H9 (cell line): ENCODE measurements at regions not wholly inside any gene's neighbourhood (a gene's known extent, or its start where the extent isn't known, plus 50 kb on each side); places are given as distances from the start of the nearest gene placed in this dataset.

Source experiments
- DNase-seq: peaks from one replicate; pipeline ENCODE4 v3.0.0-alpha.2; 2017
- H2AFZ ChIP-seq: one replicate; pipeline ENCODE4 v1.6.1; 2013; ENCODE audit warnings: mild to moderate bottlenecking, low read length, control low read depth, moderate library complexity
- H2AK5ac ChIP-seq: 2 replicates; pipeline ENCODE4 v1.6.1; 2013; ENCODE audit warnings: low read length, control low read depth, mixed read lengths; ENCODE audit not compliant: insufficient read length
- H2BK120ac ChIP-seq: one replicate; pipeline ENCODE4 v1.6.1; 2013; ENCODE audit warnings: low read depth, mild to moderate bottlenecking, low read length, control low read depth, inconsistent platforms; ENCODE audit not compliant: poor library complexity, severe bottlenecking
- H2BK12ac ChIP-seq: 2 replicates; pipeline ENCODE4 v1.6.1; 2013; ENCODE audit warnings: low read length, control low read depth, mixed read lengths, low read depth; ENCODE audit not compliant: insufficient read length
- H2BK15ac ChIP-seq: 2 replicates; pipeline ENCODE4 v1.6.1; 2013; ENCODE audit warnings: low read depth, low read length, control low read depth
- H2BK20ac ChIP-seq: one replicate; pipeline ENCODE4 v1.6.1; 2013; ENCODE audit warnings: low read depth, mild to moderate bottlenecking, low read length, control low read depth, inconsistent platforms; ENCODE audit not compliant: poor library complexity, severe bottlenecking
- H2BK5ac ChIP-seq: 2 replicates; pipeline ENCODE4 v1.6.1; 2013; ENCODE audit warnings: low read length, control low read depth, mixed read lengths; ENCODE audit not compliant: insufficient read length
- H3K14ac ChIP-seq: 2 replicates; pipeline ENCODE4 v1.6.1; 2013; ENCODE audit warnings: low read length, control low read depth; ENCODE audit not compliant: insufficient read depth
- H3K18ac ChIP-seq: 2 replicates; pipeline ENCODE4 v1.6.1; 2013; ENCODE audit warnings: low read depth, mild to moderate bottlenecking, mixed read lengths, low read length, control low read depth; ENCODE audit not compliant: insufficient read length
- H3K23ac ChIP-seq: 2 replicates; pipeline ENCODE4 v1.6.1; 2013; ENCODE audit warnings: low read length, control low read depth, mixed read lengths, low read depth; ENCODE audit not compliant: insufficient read length
- H3K23me2 ChIP-seq: 2 replicates; pipeline ENCODE4 v1.6.1; 2013; ENCODE audit warnings: low read depth, mild to moderate bottlenecking, mixed read lengths, low read length, control low read depth; ENCODE audit not compliant: insufficient read length, poor library complexity, severe bottlenecking
- H3K27ac ChIP-seq: 2 replicates; pipeline ENCODE4 v1.5.1; 2013; ENCODE audit warnings: low read length, control low read depth, mixed read lengths, low read depth; ENCODE audit not compliant: insufficient read length
- H3K27me3 ChIP-seq: 2 replicates; pipeline ENCODE4 v1.6.1; 2013; ENCODE audit warnings: low read length, control low read depth, inconsistent platforms; ENCODE audit not compliant: insufficient read depth
- H3K4ac ChIP-seq: 2 replicates; pipeline ENCODE4 v1.6.1; 2013; ENCODE audit warnings: low read depth, mild to moderate bottlenecking, control low read depth, inconsistent platforms, low read length, moderate library complexity
- H3K4me1 ChIP-seq: 2 replicates; pipeline ENCODE4 v1.6.1; 2013; ENCODE audit warnings: low read length, control low read depth, inconsistent platforms; ENCODE audit not compliant: insufficient read depth
- H3K4me2 ChIP-seq: 2 replicates; pipeline ENCODE4 v1.6.1; 2013; ENCODE audit warnings: low read length, control low read depth, mixed read lengths; ENCODE audit not compliant: insufficient read length, insufficient read depth
- H3K56ac ChIP-seq: 2 replicates; pipeline ENCODE4 v1.6.1; 2013; ENCODE audit warnings: low read depth, mild to moderate bottlenecking, mixed read lengths, low read length, control low read depth; ENCODE audit not compliant: insufficient read length
- H3K79me1 ChIP-seq: 2 replicates; pipeline ENCODE4 v1.6.1; 2013; ENCODE audit warnings: low read depth, mild to moderate bottlenecking, moderate library complexity, low read length, control low read depth, inconsistent platforms; ENCODE audit not compliant: insufficient read depth, poor library complexity, severe bottlenecking
- H3K79me2 ChIP-seq: 2 replicates; pipeline ENCODE4 v1.6.1; 2013; ENCODE audit warnings: low read length, control low read depth, inconsistent platforms; ENCODE audit not compliant: insufficient read depth
- H3K9ac ChIP-seq: 2 replicates; pipeline ENCODE4 v1.6.1; 2013; ENCODE audit warnings: low read length, control low read depth, mixed read lengths; ENCODE audit not compliant: insufficient read length; ENCODE audit errors: extremely low read depth
- H3K9me3 ChIP-seq: one replicate; pipeline ENCODE4 v1.6.1; 2013; ENCODE audit warnings: low read depth, low read length, inconsistent platforms; ENCODE audit not compliant: control insufficient read depth
- H3T11ph ChIP-seq: one replicate; pipeline ENCODE4 v1.6.1; 2013; ENCODE audit warnings: mild to moderate bottlenecking, low read length, control low read depth, inconsistent platforms
- H4K20me1 ChIP-seq: one replicate; pipeline ENCODE4 v1.6.1; 2013; ENCODE audit not compliant: control insufficient read depth, insufficient read length, insufficient read depth
- H4K5ac ChIP-seq: 2 replicates; pipeline ENCODE4 v1.6.1; 2013; ENCODE audit warnings: low read depth, mild to moderate bottlenecking, mixed read lengths, low read length, control low read depth; ENCODE audit not compliant: insufficient read length
- H4K8ac ChIP-seq: replicated peaks from 2 replicates; pipeline ENCODE4 v1.6.1; 2013; ENCODE audit warnings: low read length, control low read depth, mixed read lengths, low read depth; ENCODE audit not compliant: insufficient read length
- H4K91ac ChIP-seq: 2 replicates; pipeline ENCODE4 v1.6.1; 2013; ENCODE audit warnings: low read depth, mild to moderate bottlenecking, moderate library complexity, mixed read lengths, low read length, control low read depth; ENCODE audit not compliant: insufficient read length
- H3K27ac Mint-ChIP-seq, 3 experiments: 2 replicates in 2 of 3; 3 replicates in 1 of 3; pipeline ENCODE4 v1.8.0; 2020 to 2021; ENCODE audit warnings: mixed read lengths in 3 of 3, mild to moderate bottlenecking in 1 of 3, moderate library complexity in 1 of 3
- H3K27me3 Mint-ChIP-seq: 2 replicates; pipeline ENCODE4 v1.8.0; 2021; ENCODE audit warnings: low read depth, mild to moderate bottlenecking, moderate library complexity, mixed read lengths
- H3K36me3 Mint-ChIP-seq, 3 experiments: 2 replicates in 2 of 3; 3 replicates in 1 of 3; pipeline ENCODE4 v1.8.0; 2020 to 2021; ENCODE audit warnings: low read depth in 3 of 3, mixed read lengths in 3 of 3; ENCODE audit not compliant: insufficient read depth in 1 of 3
- H3K4me1 Mint-ChIP-seq, 2 experiments: 2 replicates each; pipeline ENCODE4 v1.8.0; 2020; ENCODE audit warnings: mixed read lengths in 2 of 2
- H3K4me3 Mint-ChIP-seq, 2 experiments: 2 replicates in 1 of 2; 3 replicates in 1 of 2; pipeline ENCODE4 v1.8.0; 2020 to 2021; ENCODE audit warnings: mild to moderate bottlenecking in 2 of 2, mixed read lengths in 2 of 2, moderate library complexity in 1 of 2
- H3K9me3 Mint-ChIP-seq, 2 experiments: 2 replicates in 1 of 2; 3 replicates in 1 of 2; pipeline ENCODE4 v1.8.0; 2020; ENCODE audit warnings: mild to moderate bottlenecking in 2 of 2, mixed read lengths in 2 of 2, moderate library complexity in 1 of 2
- WGBS: extraction: QIAGEN DNeasy Blood & Tissue Kit; methylation state at CpG from one replicate; pipeline ENCODE4 v1.1.7; 2013; ENCODE audit warnings: missing lambda C conversion rate, low lambda C conversion rate, mixed read lengths; ENCODE audit not compliant: insufficient read length; ENCODE audit errors: extremely low coverage; 5-methylcytosine and 5-hydroxymethylcytosine counted together
- TF ChIP-seq, protein P1 (sequence below): fragments of 200-600 bp; sonication (generic); conservative IDR thresholded peaks from 3 replicates; pipeline ENCODE4 v1.8.0; 2021; ENCODE audit warnings: antibody characterized with exemption, mild to moderate bottlenecking

DNA sequence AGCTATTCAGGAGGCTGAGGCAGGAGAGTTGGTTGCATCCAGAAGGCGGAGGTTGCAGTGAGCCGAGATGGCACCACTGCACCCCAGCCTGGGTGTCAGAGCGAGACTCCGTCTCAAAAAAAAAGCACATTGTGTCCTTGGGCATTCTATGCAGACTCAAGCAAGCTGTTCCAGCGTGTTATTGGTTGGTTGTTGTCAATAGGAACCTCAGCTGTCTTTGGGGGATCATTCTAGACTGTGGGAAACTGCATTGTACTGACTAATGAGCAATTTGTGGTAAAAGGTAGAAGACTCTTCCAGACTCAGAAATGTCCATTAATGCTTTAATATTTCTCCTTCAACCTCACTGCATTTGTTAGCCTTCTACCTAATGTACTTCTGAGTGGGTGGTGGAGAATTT, 379.5 kb upstream of the GRAMD2B start:
- no peaks in the 10 kb centered on the region; a peak in 1 of 7 replicates for H3K36me3 Mint-ChIP-seq
- Histone ChIP-seq H3T11ph (no peak overlapping the region), H3K4me1 (peaks cover 5% of the 10 kb centered on the region; the same call in 1 of the 2 replicates), H4K5ac (no peak overlapping the region), H2BK20ac (no peak overlapping the region), H2BK15ac (no peak overlapping the region), H3K27me3 (no peaks in the 10 kb centered on the region), H3K18ac (no peak overlapping the region), H2BK120ac (no peak overlapping the region), H3K9me3 (no peaks in the 10 kb centered on the region), H3K27ac (no peak overlapping the region), H3K56ac (no peak overlapping the region), H3K23me2 (no peaks in the 10 kb centered on the region), H3K14ac (no peak overlapping the region), H3K4me2 (no peak overlapping the region), H4K91ac (no peak overlapping the region), H4K20me1 (no peaks in the 10 kb centered on the region), H3K4ac (no peak overlapping the region), H3K79me2 (no peaks in the 10 kb centered on the region), H3K9ac (no peak overlapping the region), H4K8ac (no peak overlapping the region), H3K23ac (no peak overlapping the region), H2AFZ (no peak overlapping the region), H3K79me1 (no peaks in the 10 kb centered on the region), H2BK5ac (no peak overlapping the region), H2BK12ac (no peak overlapping the region), H2AK5ac (no peak overlapping the region)
- WGBS, result no CpG with 5 or more reads among the region's 5 CpGs
- H3K4me3 Mint-ChIP-seq, result no peak overlapping the region
- no peaks in the 10 kb centered on the region for H3K9me3 Mint-ChIP-seq
- peaks cover 20 to 22% of the 10 kb centered on the region in 2 experiments for H3K4me1 Mint-ChIP-seq
- TF ChIP-seq, protein P1, sequence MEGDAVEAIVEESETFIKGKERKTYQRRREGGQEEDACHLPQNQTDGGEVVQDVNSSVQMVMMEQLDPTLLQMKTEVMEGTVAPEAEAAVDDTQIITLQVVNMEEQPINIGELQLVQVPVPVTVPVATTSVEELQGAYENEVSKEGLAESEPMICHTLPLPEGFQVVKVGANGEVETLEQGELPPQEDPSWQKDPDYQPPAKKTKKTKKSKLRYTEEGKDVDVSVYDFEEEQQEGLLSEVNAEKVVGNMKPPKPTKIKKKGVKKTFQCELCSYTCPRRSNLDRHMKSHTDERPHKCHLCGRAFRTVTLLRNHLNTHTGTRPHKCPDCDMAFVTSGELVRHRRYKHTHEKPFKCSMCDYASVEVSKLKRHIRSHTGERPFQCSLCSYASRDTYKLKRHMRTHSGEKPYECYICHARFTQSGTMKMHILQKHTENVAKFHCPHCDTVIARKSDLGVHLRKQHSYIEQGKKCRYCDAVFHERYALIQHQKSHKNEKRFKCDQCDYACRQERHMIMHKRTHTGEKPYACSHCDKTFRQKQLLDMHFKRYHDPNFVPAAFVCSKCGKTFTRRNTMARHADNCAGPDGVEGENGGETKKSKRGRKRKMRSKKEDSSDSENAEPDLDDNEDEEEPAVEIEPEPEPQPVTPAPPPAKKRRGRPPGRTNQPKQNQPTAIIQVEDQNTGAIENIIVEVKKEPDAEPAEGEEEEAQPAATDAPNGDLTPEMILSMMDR, result no peak
- DNase-seq, result no peak
- no peak overlapping the region for H3K27ac Mint-ChIP-seq
- no peaks in the 10 kb centered on the region for H3K27me3 Mint-ChIP-seq
